GM18499 (cell line): ENCODE measurements at regions not wholly inside any gene's neighbourhood (a gene's known extent, or its start where the extent isn't known, plus 50 kb on each side); places are given as distances from the start of the nearest gene placed in this dataset.

ENCODE experiments used
- ATAC-seq: cut with Tn5 transposase; IDR thresholded peaks from one replicate; pipeline ENCODE4 v1.9.1; 2021; ENCODE audit warnings: moderate number of reproducible peaks; ENCODE audit not compliant: insufficient read depth, unreplicated experiment

GRCh38 chr13:39232401-39232980 is 194.2 kb downstream of the NHLRC3 start:
- ATAC-seq = no peak

- ATAC-seq = no peak
Measured at GRCh38 chr13:39232999-39233398, 194.7 kb downstream of the NHLRC3 start.

GRCh38 chr13:39233519-39233918 is 195.3 kb downstream of the NHLRC3 start:
- no peak for ATAC-seq

- no peak for ATAC-seq
Measured at GRCh38 chr13:39244561-39245230, 206.4 kb downstream of the NHLRC3 start.

GRCh38 chr13:39245688-39246087 is 207.4 kb downstream of the NHLRC3 start:
- ATAC-seq = no peak

GRCh38 chr13:39249982-39250381 is 211.7 kb downstream of the NHLRC3 start:
- no peak for ATAC-seq

- no peak for ATAC-seq
Measured at GRCh38 chr13:39250440-39250839, 212.2 kb downstream of the NHLRC3 start.

GRCh38 chr13:39251340-39251739 is 213.1 kb downstream of the NHLRC3 start:
- no peak for ATAC-seq

- ATAC-seq = no peak
Measured at GRCh38 chr13:39253774-39254173, 215.5 kb downstream of the NHLRC3 start.

GRCh38 chr13:39254601-39255000 is 216.3 kb downstream of the NHLRC3 start:
- ATAC-seq = no peak

GRCh38 chr13:39257642-39258041 is 219.4 kb downstream of the NHLRC3 start:
- ATAC-seq = no peak

- no peak for ATAC-seq
Measured at GRCh38 chr13:39259371-39260140, 221.3 kb downstream of the NHLRC3 start.

GRCh38 chr13:39263033-39263432 is 224.8 kb downstream of the NHLRC3 start:
- peak; percentile 64 for ATAC-seq

GRCh38 chr13:39263531-39263930 is 225.3 kb downstream of the NHLRC3 start:
- no peak for ATAC-seq

GRCh38 chr13:39266426-39266825 is 228.2 kb downstream of the NHLRC3 start:
- ATAC-seq = no peak

GRCh38 chr13:39268398-39268797 is 230.1 kb downstream of the NHLRC3 start:
- no peak for ATAC-seq

GRCh38 chr13:39269004-39269403 is 230.7 kb downstream of the NHLRC3 start:
- no peak for ATAC-seq

GRCh38 chr13:39269411-39269810 is 231.2 kb downstream of the NHLRC3 start:
- ATAC-seq = no peak

- no peak for ATAC-seq
Measured at GRCh38 chr13:39272994-39273393, 234.7 kb downstream of the NHLRC3 start.

- no peak for ATAC-seq
Measured at GRCh38 chr13:39273953-39274738, 235.9 kb downstream of the NHLRC3 start.
